Body of pancreas (tissue), 4 donors: ENCODE measurements at regions not wholly inside any gene's neighbourhood (a gene's known extent, or its start where the extent isn't known, plus 50 kb on each side); places are given as distances from the start of the nearest gene placed in this dataset.
A peak's percentile ranks its signal among the peaks of the same experiment; 100 is the strongest.

Source experiments
- POLR2A ChIP-seq, 3 donors: fragments of 450-650 bp; IDR thresholded peaks; one replicate each; pipeline ENCODE4 v1.6.1; 2016; ENCODE audit warnings: antibody characterized with exemption in 3 of 3, mild to moderate bottlenecking in 2 of 3
- TF ChIP-seq, protein P1 (sequence below), 7 experiments: fragments of 450-650 bp in 4 of 7; fragments of 200-600 bp in 3 of 7; sonication (generic) in 3 of 7; IDR thresholded peaks; one replicate each; pipeline ENCODE4 v1.5.1; 2016 to 2019; ENCODE audit warnings: antibody characterized with exemption in 7 of 7

- TF ChIP-seq, protein P1, sequence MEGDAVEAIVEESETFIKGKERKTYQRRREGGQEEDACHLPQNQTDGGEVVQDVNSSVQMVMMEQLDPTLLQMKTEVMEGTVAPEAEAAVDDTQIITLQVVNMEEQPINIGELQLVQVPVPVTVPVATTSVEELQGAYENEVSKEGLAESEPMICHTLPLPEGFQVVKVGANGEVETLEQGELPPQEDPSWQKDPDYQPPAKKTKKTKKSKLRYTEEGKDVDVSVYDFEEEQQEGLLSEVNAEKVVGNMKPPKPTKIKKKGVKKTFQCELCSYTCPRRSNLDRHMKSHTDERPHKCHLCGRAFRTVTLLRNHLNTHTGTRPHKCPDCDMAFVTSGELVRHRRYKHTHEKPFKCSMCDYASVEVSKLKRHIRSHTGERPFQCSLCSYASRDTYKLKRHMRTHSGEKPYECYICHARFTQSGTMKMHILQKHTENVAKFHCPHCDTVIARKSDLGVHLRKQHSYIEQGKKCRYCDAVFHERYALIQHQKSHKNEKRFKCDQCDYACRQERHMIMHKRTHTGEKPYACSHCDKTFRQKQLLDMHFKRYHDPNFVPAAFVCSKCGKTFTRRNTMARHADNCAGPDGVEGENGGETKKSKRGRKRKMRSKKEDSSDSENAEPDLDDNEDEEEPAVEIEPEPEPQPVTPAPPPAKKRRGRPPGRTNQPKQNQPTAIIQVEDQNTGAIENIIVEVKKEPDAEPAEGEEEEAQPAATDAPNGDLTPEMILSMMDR (IDR thresholded peaks at IDR 0.05), result peak in 1 of 7 experiments; percentile 10
- no peak for TF ChIP-seq POLR2A (IDR thresholded peaks at IDR 0.05)
Measured at GRCh38 chr22:47275605-47276449, 513.4 kb downstream of the TBC1D22A start.
